Endothelial cell of umbilical vein (primary cell): ENCODE measurements at regions not wholly inside any gene's neighbourhood (a gene's known extent, or its start where the extent isn't known, plus 50 kb on each side); places are given as distances from the start of the nearest gene placed in this dataset.

Experiments used
- CTCF ChIP-seq, 2 donors: IDR thresholded peaks; 1 replicate in 1 of 2; 2 replicates in 1 of 2; pipeline ENCODE4 v1.5.1; 2011; ENCODE audit warnings: low read length in 2 of 2, mild to moderate bottlenecking in 2 of 2, moderate library complexity in 2 of 2, control low read depth in 1 of 2, inconsistent platforms in 1 of 2, low read depth in 1 of 2; ENCODE audit not compliant: insufficient read depth in 1 of 2; ENCODE audit errors: extremely low read depth in 1 of 2
- POLR2A ChIP-seq: IDR thresholded peaks from 2 replicates; pipeline ENCODE4 v1.6.1; 2012; ENCODE audit warnings: low read depth, mild to moderate bottlenecking, control low read depth, low read length
- POLR2AphosphoS5 ChIP-seq: IDR thresholded peaks from 2 replicates; pipeline ENCODE4 v1.6.1; 2012; ENCODE audit warnings: low read depth, mild to moderate bottlenecking, control low read depth, low read length, moderate library complexity; ENCODE audit not compliant: insufficient read depth

DNA sequence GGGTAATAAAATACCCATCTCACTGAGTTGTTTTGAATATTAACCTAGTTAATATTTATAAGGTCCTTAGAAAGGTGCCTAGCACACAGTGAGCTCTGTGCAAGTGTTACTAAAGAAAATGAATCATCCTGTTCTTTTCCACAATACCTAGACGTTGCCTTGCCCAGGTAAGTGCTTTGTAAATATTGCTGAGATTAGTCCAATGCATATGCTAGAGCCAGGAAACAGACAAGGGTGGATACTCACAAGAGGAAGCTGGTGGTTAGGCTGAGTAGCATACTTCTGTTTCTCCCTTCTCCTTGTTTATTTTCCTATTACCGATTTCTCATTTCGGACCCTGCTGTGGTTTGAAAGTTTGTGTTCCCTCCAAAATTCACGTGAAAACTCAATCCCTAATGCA, 58.1 kb upstream of the BARX2 start:
- TF ChIP-seq CTCF (IDR thresholded peaks at IDR 0.05; ENCODE audit: extremely low read depth in 1 of 2, insufficient read depth in 1 of 2, low read depth in 1 of 2, low read length in 2 of 2) (no peak), POLR2A (no peak), POLR2AphosphoS5 (no peak)
